ENCODE measurements at regions not wholly inside any gene's neighbourhood (a gene's known extent, or its start where the extent isn't known, plus 50 kb on each side); places are given as distances from the start of the nearest gene placed in this dataset.

- Histone ChIP-seq H4K20me1 (ENCODE audit: insufficient read depth, low read length) (no peaks in the 10 kb centered on the region), H2BK5ac (ENCODE audit: low read depth, low read length, poor library complexity, severe bottlenecking) (peak overlapping the region; percentile 28), H2BK20ac (ENCODE audit: low read depth, low read length) (peak overlapping the region; percentile 72; the same call in 1 of the 2 replicates), H2BK120ac (ENCODE audit: low read depth, low read length) (peak overlapping the region; percentile 38; the same call in 1 of the 2 replicates), H4K8ac (ENCODE audit: low read depth in 2 of 2, low read length in 2 of 2) (peak overlapping the region; percentile 29 to 52), H3K4me3 (ENCODE audit: insufficient read depth, low read depth, low read length) (no peak overlapping the region), H3K4me2 (ENCODE audit: low read depth, low read length) (peak overlapping the region; percentile 7; the same call in 1 of the 2 replicates), H3K18ac (ENCODE audit: low read depth, low read length) (peak overlapping the region; percentile 93), H2AK9ac (replicated peaks; ENCODE audit: low read depth, low read length, poor library complexity) (no peak overlapping the region), H4K91ac (ENCODE audit: insufficient read depth, low read depth, low read length) (peak overlapping the region; percentile 29), H3K4ac (ENCODE audit: low read depth, low read length) (peak overlapping the region; percentile 73), H3K27ac (ENCODE audit: insufficient read depth, low read length) (peak overlapping the region; percentile 71), H3K56ac (ENCODE audit: extremely low read depth, insufficient read depth, low read length) (peak overlapping the region; percentile 20; the same call in 1 of the 2 replicates), H3K23ac (ENCODE audit: low read depth, low read length) (no peak overlapping the region; the same call in 1 of the 2 replicates), H2AK5ac (ENCODE audit: low read depth, low read length) (peak overlapping the region; percentile 95), H2BK15ac (ENCODE audit: low read depth, low read length) (peak overlapping the region; percentile 69; the same call in 2 of the 3 replicates), H3K9ac (ENCODE audit: low read depth, low read length) (no peak overlapping the region), H3K36me3 (ENCODE audit: control insufficient read depth, insufficient read depth, low read length) (no peaks in the 10 kb centered on the region), H3K79me1 (ENCODE audit: low read depth in 1 of 2, low read length in 2 of 2) (no peaks in the 10 kb centered on the region), H3K4me1 (ENCODE audit: control insufficient read depth, insufficient read depth, low read length) (peaks cover 23% of the 10 kb centered on the region), H4K5ac (ENCODE audit: low read depth, low read length) (peak overlapping the region; percentile 46), H3K14ac (replicated peaks; ENCODE audit: low read depth, low read length) (0 out of 2 replicates have a peak overlapping the region, but pooled peaks have one; percentile 26), H2AFZ (replicated peaks; ENCODE audit: low read length, poor library complexity) (peak overlapping the region; percentile 1), H3K9me1 (ENCODE audit: insufficient read depth, low read length) (peaks cover 11% of the 10 kb centered on the region), H3K9me3 (ENCODE audit: control insufficient read depth, insufficient read depth, low read length) (no peaks in the 10 kb centered on the region), H3K27me3 (ENCODE audit: control insufficient read depth, insufficient read depth, low read length) (no peaks in the 10 kb centered on the region)
- in situ Hi-C loops (cut with MboI; ENCODE audit: low sequenced_read_pairs): no loop called here
- ChIA-PET POLR2A (ENCODE audit: unreplicated experiment) (no interaction called here), CTCF (interaction anchor here (1.2 kb wide), 1 partner anchor 23 kb away, joined by 4 read pairs; no protein-coding TSS in a partner anchor)
- intact Hi-C loops (cut with micrococcal nuclease): loop anchor here (5.0 kb wide), 2 partner anchors 238 to 293 kb away; no protein-coding TSS in a partner anchor
- 50% methylated on average over 1 of the region's 11 CpGs; no CpG with 5 or more reads in 1 of the 2 experiments for WGBS, 2 experiments (ENCODE audit: extremely low coverage in 2 of 2, insufficient read length in 1 of 2)
- BruUV-seq (replicated peaks): no TSS peak
- ATAC-seq (ENCODE audit: low read depth): no peak
- DNase-seq: peak; percentile 78
- dilution Hi-C loops (cut with HindIII; ENCODE audit: low sequenced_read_pairs, unreplicated experiment): no loop called here
- TF ChIP-seq NFE2L2 (IDR thresholded peaks at IDR 0.05; ENCODE audit: low read depth, low read length) (no peak), RAD21 (IDR thresholded peaks at IDR 0.05; ENCODE audit: low read length) (no peak), FOS (IDR thresholded peaks at IDR 0.05; ENCODE audit: low read depth, low read length) (no peak), MXI1 (IDR thresholded peaks at IDR 0.05; ENCODE audit: borderline replicate concordance, low read depth, low read length) (no peak), RCOR1 (IDR thresholded peaks at IDR 0.05; ENCODE audit: insufficient replicate concordance, low read length) (no peak), RFX5 (IDR thresholded peaks at IDR 0.05; ENCODE audit: low read depth, low read length) (no peak), SMC3 (IDR thresholded peaks at IDR 0.05; ENCODE audit: low read depth, low read length) (no peak), BHLHE40 (IDR thresholded peaks at IDR 0.05; ENCODE audit: low read depth, low read length) (no peak), CTCF (conservative IDR thresholded peaks at IDR 0.05; ENCODE audit: low read depth, low read length) (no peak), ELK1 (IDR thresholded peaks at IDR 0.05; ENCODE audit: borderline replicate concordance, low read depth, low read length) (no peak), MAFK (IDR thresholded peaks at IDR 0.05; ENCODE audit: low read depth, low read length) (no peak), CEBPB (IDR thresholded peaks at IDR 0.05; ENCODE audit: low read depth, low read length) (no peak; the same call in 1 of the 2 replicates), MAZ (IDR thresholded peaks at IDR 0.05; ENCODE audit: borderline replicate concordance, low read depth, low read length) (no peak), POLR2A (IDR thresholded peaks at IDR 0.05; ENCODE audit: low read depth, low read length) (no peak)
Measured at GRCh38 chr6:25014791-25015560, 79.2 kb upstream of the RIPOR2 start.

All from IMR-90 (cell line).